Mesodermal cell (in vitro differentiated cells): ENCODE measurements at regions not wholly inside any gene's neighbourhood (a gene's known extent, or its start where the extent isn't known, plus 50 kb on each side); places are given as distances from the start of the nearest gene placed in this dataset.
"Not testable (repeated sequence)": the region's sequence is repeated elsewhere in the genome, so short reads cannot be mapped to it uniquely, and the experiment has no call there.

Experiments
- H3K27ac ChIP-seq: 2 replicates; pipeline ENCODE4 v1.7.0; 2013; ENCODE audit warnings: mild to moderate bottlenecking, low read depth, low read length, moderate library complexity; ENCODE audit not compliant: severe bottlenecking
- H3K36me3 ChIP-seq: 2 replicates; pipeline ENCODE4 v1.7.1; 2013; ENCODE audit warnings: mild to moderate bottlenecking, low read length, moderate library complexity; ENCODE audit not compliant: control insufficient read depth, insufficient read depth
- H3K4me1 ChIP-seq: one replicate; pipeline ENCODE4 v1.7.1; 2013; ENCODE audit warnings: mild to moderate bottlenecking, low read length; ENCODE audit not compliant: insufficient read depth, control insufficient read depth, poor library complexity, severe bottlenecking
- H3K4me3 ChIP-seq: 2 replicates; pipeline ENCODE4 v1.7.0; 2013; ENCODE audit warnings: low read length, control low read depth, mild to moderate bottlenecking; ENCODE audit not compliant: insufficient read depth, poor library complexity, severe bottlenecking; ENCODE audit errors: extremely low read depth
- H3K9me3 ChIP-seq: 2 replicates; pipeline ENCODE4 v1.7.1; 2013; ENCODE audit warnings: mild to moderate bottlenecking, low read length, moderate library complexity; ENCODE audit not compliant: control insufficient read depth
- WGBS, 2 experiments: methylation state at CpG; one replicate each; pipeline ENCODE4 v1.1.5; 2013; ENCODE audit warnings: missing lambda C conversion rate in 2 of 2; ENCODE audit not compliant: insufficient coverage in 2 of 2; 5-methylcytosine and 5-hydroxymethylcytosine counted together

DNA sequence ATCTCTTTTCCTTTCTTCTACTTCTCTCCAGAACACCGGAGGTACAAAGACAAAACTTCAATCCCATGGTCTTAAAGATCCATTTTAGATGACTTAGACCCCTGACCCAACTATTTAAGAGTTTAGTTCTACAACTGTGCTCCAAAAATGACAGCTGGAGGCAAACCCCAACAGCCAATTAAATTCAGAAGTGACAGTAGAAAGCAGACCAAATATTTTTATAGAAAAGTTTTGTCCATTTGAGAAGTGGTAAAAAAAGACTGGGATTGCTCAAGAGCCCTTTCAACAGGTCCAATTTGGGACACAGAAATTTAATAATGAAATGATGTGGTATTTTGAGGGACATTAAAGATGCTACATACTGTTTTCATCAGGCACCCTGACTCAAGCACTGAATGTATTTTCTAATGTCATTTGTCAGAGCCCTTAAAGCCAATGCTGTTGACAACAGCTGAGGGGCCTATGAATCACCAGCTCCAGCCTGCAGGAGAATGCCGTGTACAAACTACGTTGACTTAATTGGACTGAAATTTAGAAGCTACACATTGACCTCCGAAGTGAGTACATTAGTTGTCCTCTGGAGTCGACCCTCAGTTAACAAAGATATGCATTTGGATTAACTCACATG is 147.5 kb upstream of the PIK3R1 start:
- Histone ChIP-seq H3K27ac (no peak overlapping the region), H3K4me3 (no peak overlapping the region), H3K9me3 (no peaks in the 10 kb centered on the region), H3K4me1 (peaks cover 4% of the 10 kb centered on the region), H3K36me3 (no peaks in the 10 kb centered on the region)
- 90 to 95% methylated on average over 5 of the region's 5 CpGs for WGBS, 2 experiments

DNA sequence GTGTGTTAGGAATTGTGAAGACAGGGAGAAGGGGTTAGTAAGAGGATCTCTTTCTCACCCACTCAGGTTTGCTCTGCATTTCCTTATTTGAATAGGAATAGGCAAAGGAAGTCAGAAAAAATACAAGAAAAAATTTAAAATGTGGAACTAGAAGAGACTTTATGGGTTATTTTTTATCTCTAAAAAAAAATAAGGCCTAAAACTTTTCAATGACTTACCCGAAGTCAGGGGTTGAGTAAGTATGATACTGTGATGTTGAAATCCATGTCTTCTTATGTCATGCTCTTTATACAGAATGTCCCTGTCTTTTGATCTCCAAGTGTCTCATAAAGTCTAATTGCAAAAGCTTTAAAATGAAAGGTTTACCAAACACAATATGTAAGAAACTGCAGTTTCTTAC is 148.3 kb upstream of the PIK3R1 start:
- Histone ChIP-seq H3K36me3 (no peaks in the 10 kb centered on the region), H3K27ac (no peak overlapping the region), H3K9me3 (no peaks in the 10 kb centered on the region), H3K4me1 (peaks cover 4% of the 10 kb centered on the region), H3K4me3 (no peak overlapping the region)
- no CpG with 5 or more reads among the region's 1 CpG for WGBS, 2 experiments

DNA sequence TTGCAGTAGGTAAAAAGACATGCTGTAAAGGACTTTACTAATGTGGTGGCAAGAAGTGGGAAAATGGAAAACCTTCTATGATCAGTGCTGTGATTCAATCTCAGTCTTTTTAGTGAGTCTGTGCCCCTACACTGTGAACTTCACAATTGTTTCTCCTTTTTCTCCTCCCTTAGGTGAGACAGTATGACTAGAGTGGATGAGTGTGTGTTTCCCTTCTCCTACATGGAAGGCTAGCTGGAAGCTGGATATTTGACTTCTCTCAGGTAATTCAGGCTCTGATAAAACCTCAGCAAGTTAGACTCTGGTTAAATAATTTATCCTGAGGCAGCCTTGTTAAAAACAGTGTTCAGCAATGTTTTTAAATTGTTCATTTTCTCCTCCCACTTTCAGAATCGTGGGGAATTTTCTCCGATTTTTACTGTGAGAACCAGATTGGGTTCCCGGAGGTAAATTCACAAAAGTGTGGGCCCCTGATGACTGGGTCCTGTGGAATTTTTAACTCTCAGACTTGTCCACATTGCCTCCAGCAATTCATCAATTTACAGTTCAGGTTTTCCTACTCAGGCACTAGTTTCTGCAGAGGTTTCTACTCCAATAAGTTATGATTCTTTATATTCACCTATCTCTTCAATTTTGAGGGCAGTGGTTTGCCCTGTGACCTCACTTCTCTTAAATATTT is 149.1 kb upstream of the PIK3R1 start:
- H3K27ac ChIP-seq: peak overlapping the region; percentile 36
- 80 to 98% methylated on average over 1 to 3 of the region's 3 CpGs for WGBS, 2 experiments
- H3K4me1 ChIP-seq: peaks cover 4% of the 10 kb centered on the region
- no peak overlapping the region for H3K4me3 ChIP-seq
- no peaks in the 10 kb centered on the region for H3K36me3 ChIP-seq
- no peaks in the 10 kb centered on the region for H3K9me3 ChIP-seq

GRCh38 chr5:68065321-68065720 is 150.2 kb upstream of the PIK3R1 start:
- not testable (repeated sequence) for H3K27ac ChIP-seq, H3K4me3 ChIP-seq, H3K36me3 ChIP-seq, H3K4me1 ChIP-seq, H3K9me3 ChIP-seq
- 93% methylated on average over 3 of the region's 3 CpGs; no CpG with 5 or more reads in 1 of the 2 experiments for WGBS, 2 experiments

GRCh38 chr5:68060382-68060781 is 155.2 kb upstream of the PIK3R1 start:
- H3K9me3 ChIP-seq: no peaks in the 10 kb centered on the region
- WGBS, 2 experiments: no CpG with 5 or more reads among the region's 1 CpG
- no peaks in the 10 kb centered on the region for H3K4me1 ChIP-seq
- H3K27ac ChIP-seq: no peak overlapping the region
- H3K36me3 ChIP-seq: no peaks in the 10 kb centered on the region
- H3K4me3 ChIP-seq: no peak overlapping the region

GRCh38 chr5:68057191-68057590 is 158.4 kb upstream of the PIK3R1 start:
- Histone ChIP-seq H3K4me1 (peaks cover 7% of the 10 kb centered on the region), H3K27ac (no peak overlapping the region), H3K36me3 (no peaks in the 10 kb centered on the region), H3K4me3 (no peak overlapping the region), H3K9me3 (no peaks in the 10 kb centered on the region)
- WGBS, 2 experiments: 83 to 100% methylated on average over 1 of the region's 4 CpGs

DNA sequence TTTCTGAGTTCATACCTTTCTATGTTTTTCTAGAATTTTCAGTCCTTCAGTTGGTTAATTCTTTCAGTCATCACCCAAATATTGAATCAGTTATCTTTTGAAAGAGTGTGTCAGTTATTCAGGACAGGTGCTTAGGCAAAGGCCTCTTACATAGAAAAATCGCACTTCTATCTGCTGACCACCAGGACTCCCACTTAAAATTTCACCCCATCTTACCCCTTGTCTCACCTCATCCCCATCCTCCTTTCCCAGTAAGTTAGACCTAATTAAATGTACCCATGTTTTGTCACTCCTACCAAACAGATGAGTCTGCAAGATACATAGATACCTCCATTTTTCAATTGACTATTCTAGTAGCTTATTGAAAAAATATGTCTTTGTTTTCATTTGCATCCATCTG is 159.9 kb upstream of the PIK3R1 start:
- Histone ChIP-seq H3K4me3 (no peak overlapping the region), H3K27ac (no peak overlapping the region), H3K36me3 (no peaks in the 10 kb centered on the region), H3K4me1 (peaks cover 7% of the 10 kb centered on the region), H3K9me3 (no peaks in the 10 kb centered on the region)
- 100% methylated on average over 1 of the region's 1 CpG; no CpG with 5 or more reads in 1 of the 2 experiments for WGBS, 2 experiments

DNA sequence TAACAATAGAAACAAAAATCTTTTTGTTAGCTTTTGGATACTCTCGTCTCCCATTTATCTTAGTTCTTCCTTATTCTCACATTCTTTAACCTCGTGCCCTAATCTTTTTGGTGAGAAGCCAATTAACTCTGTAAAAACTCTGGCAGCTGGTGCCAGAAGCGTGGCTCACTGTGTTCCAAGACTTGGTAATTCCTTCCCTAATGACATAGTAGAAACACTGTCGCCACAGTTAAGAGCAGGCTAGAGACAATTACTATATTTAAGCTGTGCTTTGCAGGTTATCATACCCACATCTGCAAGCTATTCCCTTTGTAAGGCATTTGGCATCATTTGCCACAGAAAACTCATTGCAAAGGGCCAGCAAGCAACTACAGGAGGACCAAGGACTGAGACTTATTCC is 160.9 kb upstream of the PIK3R1 start:
- Histone ChIP-seq H3K4me3 (no peak overlapping the region), H3K36me3 (no peaks in the 10 kb centered on the region), H3K4me1 (peaks cover 7% of the 10 kb centered on the region), H3K9me3 (peaks cover 6% of the 10 kb centered on the region), H3K27ac (peak overlapping the region; percentile 33)
- WGBS, 2 experiments: 69 to 81% methylated on average over 3 of the region's 4 CpGs

GRCh38 chr5:68053202-68053601 is 162.4 kb upstream of the PIK3R1 start:
- Histone ChIP-seq H3K4me3 (no peak overlapping the region), H3K36me3 (no peaks in the 10 kb centered on the region), H3K9me3 (peaks cover 16% of the 10 kb centered on the region), H3K27ac (no peak overlapping the region), H3K4me1 (peaks cover 7% of the 10 kb centered on the region)

- 94% methylated on average over 3 of the region's 8 CpGs; no CpG with 5 or more reads in 1 of the 2 experiments for WGBS, 2 experiments
- Histone ChIP-seq H3K36me3 (no peaks in the 10 kb centered on the region), H3K4me1 (no peaks in the 10 kb centered on the region), H3K9me3 (peaks cover 22% of the 10 kb centered on the region), H3K4me3 (no peak overlapping the region), H3K27ac (no peak overlapping the region)
Measured at GRCh38 chr5:68049053-68049713, 166.4 kb upstream of the PIK3R1 start.

- 78 to 94% methylated on average over 2 of the region's 3 CpGs for WGBS, 2 experiments
- peaks cover 22% of the 10 kb centered on the region for H3K9me3 ChIP-seq
- no peaks in the 10 kb centered on the region for H3K4me1 ChIP-seq
- H3K27ac ChIP-seq: no peak overlapping the region
- no peaks in the 10 kb centered on the region for H3K36me3 ChIP-seq
- H3K4me3 ChIP-seq: no peak overlapping the region
Measured at GRCh38 chr5:68048516-68048915, 167.0 kb upstream of the PIK3R1 start.
